Esophagus muscularis mucosa (tissue), 4 donors: ENCODE measurements at regions not wholly inside any gene's neighbourhood (a gene's known extent, or its start where the extent isn't known, plus 50 kb on each side); places are given as distances from the start of the nearest gene placed in this dataset.

Source experiments
- DNase-seq: peaks from one replicate; pipeline ENCODE4 v3.0.0-alpha.2; 2017; ENCODE audit errors: extremely low spot score
- H3K27ac ChIP-seq, 4 donors: fragments of 200-600 bp; sonication (generic); replicated peaks in 1 of 4; 1 replicate in 3 of 4; 2 replicates in 1 of 4; pipeline ENCODE4 v1.5.1; 2016 to 2019; ENCODE audit warnings: mild to moderate bottlenecking in 1 of 4
- H3K27me3 ChIP-seq, 4 donors: fragments of 200-600 bp; sonication (generic); one replicate each; pipeline versions ENCODE4 v1.5.1 to v1.6.0; 2016 to 2019
- H3K36me3 ChIP-seq, 4 donors: fragments of 200-600 bp; sonication (generic); one replicate each; pipeline ENCODE4 v1.5.1; 2016 to 2019
- H3K4me1 ChIP-seq, 4 donors: fragments of 200-600 bp; sonication (generic); one replicate each; pipeline ENCODE4 v1.5.1; 2016 to 2019
- H3K4me3 ChIP-seq, 4 donors: fragments of 200-600 bp; sonication (generic); 1 replicate in 2 of 4; 2 replicates in 2 of 4; pipeline ENCODE4 v1.5.1; 2016 to 2019; ENCODE audit warnings: mild to moderate bottlenecking in 4 of 4, moderate library complexity in 1 of 4
- H3K9me3 ChIP-seq, 4 donors: fragments of 200-600 bp; sonication (generic); 1 replicate in 3 of 4; 2 replicates in 1 of 4; pipeline ENCODE4 v1.5.1; 2016 to 2019
- CTCF ChIP-seq, 3 experiments: fragments of 200-600 bp in 2 of 3; fragments of 450-650 bp in 1 of 3; sonication (generic) in 2 of 3; IDR thresholded peaks; one replicate each; pipeline ENCODE4 v1.5.1; 2017 to 2019; ENCODE audit warnings: antibody characterized with exemption in 3 of 3, mild to moderate bottlenecking in 2 of 3, moderate library complexity in 1 of 3
- EP300 ChIP-seq: sonication (generic); formaldehyde crosslinking; IDR thresholded peaks from one replicate; pipeline ENCODE4 v1.6.1; 2017; ENCODE audit warnings: antibody characterized with exemption
- POLR2A ChIP-seq: fragments of 450-650 bp; IDR thresholded peaks from one replicate; pipeline ENCODE4 v1.6.1; 2017; ENCODE audit warnings: antibody characterized with exemption, moderate library complexity, mild to moderate bottlenecking, low read depth
- POLR2AphosphoS5 ChIP-seq, 2 donors: sonication (generic); formaldehyde crosslinking; IDR thresholded peaks; one replicate each; pipeline ENCODE4 v1.6.1; 2017; ENCODE audit warnings: antibody characterized with exemption in 2 of 2
- WGBS: methylation state at CpG from one replicate; pipeline ENCODE4 v1.1.5; 2018; 5-methylcytosine and 5-hydroxymethylcytosine counted together
- intact Hi-C: fragments of 100-400 bp; cut with DNase I; formaldehyde crosslinking; loops from one replicate; pipeline ENCODE4 v1.15.1; 2023

GRCh38 chr5:107230367-107230766, 440.4 kb downstream of the EFNA5 start:
- no peak for DNase-seq
- Histone ChIP-seq H3K27ac (no peak overlapping the region), H3K9me3 (no peaks in the 10 kb centered on the region), H3K36me3 (no peaks in the 10 kb centered on the region), H3K4me1 (no peaks in the 10 kb centered on the region), H3K4me3 (no peak overlapping the region), H3K27me3 (no peaks in the 10 kb centered on the region)
- intact Hi-C loops: no loop called here
- 90% methylated on average over 3 of the region's 3 CpGs for WGBS
- TF ChIP-seq POLR2A (no peak), EP300 (no peak), CTCF (IDR thresholded peaks at IDR 0.05) (no peak)

- intact Hi-C loops: no loop called here
- no peak for TF ChIP-seq POLR2AphosphoS5 (IDR thresholded peaks at IDR 0.05)
- TF ChIP-seq CTCF (IDR thresholded peaks at IDR 0.05): no peak
- no peak for TF ChIP-seq POLR2A
- TF ChIP-seq EP300: no peak
- 91% methylated on average over 2 of the region's 2 CpGs for WGBS
Measured at GRCh38 chr5:107228226-107228625, 442.5 kb downstream of the EFNA5 start.

GRCh38 chr5:107224272-107224671, 446.5 kb downstream of the EFNA5 start:
- TF ChIP-seq POLR2AphosphoS5 (IDR thresholded peaks at IDR 0.05) (no peak), CTCF (IDR thresholded peaks at IDR 0.05) (no peak), POLR2A (no peak), EP300 (no peak)

More at GRCh38 chr5:107228226-107228625, 442.5 kb downstream of the EFNA5 start:
- Histone ChIP-seq H3K27ac (no peak overlapping the region), H3K4me3 (no peak overlapping the region), H3K27me3 (no peaks in the 10 kb centered on the region), H3K9me3 (no peaks in the 10 kb centered on the region), H3K36me3 (no peaks in the 10 kb centered on the region), H3K4me1 (peaks cover 0 to 6% (median 0%) of the 10 kb centered on the region in 4 donors)
- no peak for DNase-seq

DNA sequence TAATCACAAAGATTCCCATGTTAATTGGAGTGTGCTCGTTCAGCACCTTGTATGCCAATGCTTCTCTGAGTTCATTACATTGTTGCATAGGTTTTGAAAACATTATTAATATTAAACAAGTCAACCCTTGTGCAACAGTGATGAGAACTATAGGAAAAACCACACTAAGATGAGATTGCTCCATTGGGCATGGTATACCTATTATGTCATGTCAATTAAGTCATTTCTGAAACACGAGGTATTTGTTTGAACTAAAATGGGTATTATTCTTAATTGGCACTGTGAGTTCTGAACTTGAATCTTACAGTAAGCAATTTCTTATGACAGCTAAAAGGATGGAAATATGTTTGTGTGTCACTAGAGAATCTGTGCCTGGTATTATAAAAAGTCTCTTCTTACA, 447.7 kb downstream of the EFNA5 start:
- TF ChIP-seq EP300 (no peak), CTCF (IDR thresholded peaks at IDR 0.05) (no peak), POLR2AphosphoS5 (IDR thresholded peaks at IDR 0.05) (no peak), POLR2A (no peak)
- 84% methylated on average over 2 of the region's 2 CpGs for WGBS
- H3K36me3 ChIP-seq: no peaks in the 10 kb centered on the region
- no peaks in the 10 kb centered on the region for H3K27me3 ChIP-seq
- H3K4me3 ChIP-seq: no peak overlapping the region
- intact Hi-C loops: no loop called here
- no peak overlapping the region for H3K27ac ChIP-seq
- H3K9me3 ChIP-seq: no peaks in the 10 kb centered on the region
- no peak for DNase-seq
- H3K4me1 ChIP-seq: peaks cover 0 to 15% (median 7%) of the 10 kb centered on the region in 4 donors

More at GRCh38 chr5:107224272-107224671, 446.5 kb downstream of the EFNA5 start:
- Histone ChIP-seq H3K4me1 (peaks cover 0 to 9% (median 1%) of the 10 kb centered on the region in 4 donors), H3K9me3 (no peaks in the 10 kb centered on the region), H3K36me3 (no peaks in the 10 kb centered on the region), H3K27me3 (no peaks in the 10 kb centered on the region), H3K27ac (no peak overlapping the region), H3K4me3 (no peak overlapping the region)
- WGBS: 43% methylated on average over 1 of the region's 1 CpG
- no peak for DNase-seq
- intact Hi-C loops: no loop called here

DNA sequence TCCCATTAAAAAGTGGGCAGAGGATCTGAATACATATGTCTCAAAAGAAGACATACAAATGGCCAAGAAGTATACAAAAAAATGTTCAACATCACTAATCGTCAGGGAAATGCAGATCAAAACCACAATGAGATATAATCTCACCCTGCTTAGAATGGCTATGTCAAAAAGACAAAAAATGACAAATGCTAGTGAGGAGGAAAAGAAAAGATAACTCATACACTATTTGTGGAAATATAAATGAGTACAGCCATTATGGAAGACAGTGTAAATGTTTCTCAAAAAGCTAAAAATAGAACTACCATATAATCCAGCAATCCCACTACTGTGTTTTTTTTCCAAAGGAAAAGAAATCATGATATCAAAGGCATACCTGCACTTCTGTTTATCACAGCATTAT, 450.7 kb downstream of the EFNA5 start:
- intact Hi-C loops: no loop called here
- H3K4me1 ChIP-seq: peaks cover 0 to 32% (median 10%) of the 10 kb centered on the region in 4 donors

More for the DNA sequence above, 450.7 kb downstream of the EFNA5 start:
- WGBS: 50% methylated on average over 1 of the region's 1 CpG
- Histone ChIP-seq H3K27me3 (no peaks in the 10 kb centered on the region), H3K36me3 (no peaks in the 10 kb centered on the region), H3K9me3 (no peaks in the 10 kb centered on the region), H3K4me3 (no peak overlapping the region), H3K27ac (no peak overlapping the region)
- TF ChIP-seq CTCF (IDR thresholded peaks at IDR 0.05) (no peak), POLR2A (no peak), POLR2AphosphoS5 (IDR thresholded peaks at IDR 0.05) (no peak), EP300 (no peak)
- no peak for DNase-seq
